Ureter (tissue), 1 donor: ENCODE measurements at regions not wholly inside any gene's neighbourhood (a gene's known extent, or its start where the extent isn't known, plus 50 kb on each side); places are given as distances from the start of the nearest gene placed in this dataset.
"Not testable (repeated sequence)": the region's sequence is repeated elsewhere in the genome, so short reads cannot be mapped to it uniquely, and the experiment has no call there.

ENCODE experiments used
- DNase-seq: peaks from one replicate; pipeline ENCODE4 v3.0.0-alpha.2; 2020; ENCODE audit warnings: low spot score
- donor health status: DM: yes; HTN: yes; CAD: no.

DNA sequence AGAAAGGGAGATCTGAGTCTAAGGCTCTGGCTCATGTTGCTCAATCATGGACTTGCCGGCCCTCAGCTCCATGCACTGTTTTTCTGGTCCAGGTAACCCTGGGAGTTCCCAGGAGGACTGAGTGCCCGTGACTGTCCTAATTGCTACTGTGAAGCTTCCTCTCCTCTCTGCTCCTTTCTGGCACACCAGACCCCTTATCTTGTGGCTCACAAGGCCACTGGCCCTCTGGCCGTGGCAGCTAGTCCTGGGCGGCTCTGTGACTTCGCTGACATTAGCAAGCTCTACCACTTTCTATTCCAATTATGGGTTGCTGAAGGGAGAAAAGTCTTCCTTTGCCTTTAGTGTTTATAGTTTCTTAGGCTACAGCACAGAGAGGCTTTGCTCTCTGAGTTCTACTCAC is 380.2 kb downstream of the RWDD3 start:
- DNase-seq = no peak

DNA sequence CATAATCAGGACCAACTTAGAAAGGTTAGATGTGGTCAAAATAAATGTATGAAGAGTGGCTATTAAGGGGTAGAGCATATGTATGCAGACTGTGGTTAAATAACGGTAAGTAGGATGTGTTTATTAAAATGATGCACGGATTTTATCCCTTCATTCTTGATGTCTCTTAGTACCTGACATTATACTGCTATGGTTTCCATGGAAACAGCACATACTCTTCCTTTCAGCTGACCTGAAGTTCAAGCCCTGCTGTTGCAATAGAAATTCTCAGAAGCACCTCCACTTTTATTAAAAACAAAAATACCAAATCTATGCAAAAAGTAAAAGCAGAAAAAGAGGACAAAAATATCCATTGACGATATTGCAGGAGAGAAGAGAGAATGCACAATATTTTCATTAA is 381.4 kb downstream of the RWDD3 start:
- no peak for DNase-seq

DNA sequence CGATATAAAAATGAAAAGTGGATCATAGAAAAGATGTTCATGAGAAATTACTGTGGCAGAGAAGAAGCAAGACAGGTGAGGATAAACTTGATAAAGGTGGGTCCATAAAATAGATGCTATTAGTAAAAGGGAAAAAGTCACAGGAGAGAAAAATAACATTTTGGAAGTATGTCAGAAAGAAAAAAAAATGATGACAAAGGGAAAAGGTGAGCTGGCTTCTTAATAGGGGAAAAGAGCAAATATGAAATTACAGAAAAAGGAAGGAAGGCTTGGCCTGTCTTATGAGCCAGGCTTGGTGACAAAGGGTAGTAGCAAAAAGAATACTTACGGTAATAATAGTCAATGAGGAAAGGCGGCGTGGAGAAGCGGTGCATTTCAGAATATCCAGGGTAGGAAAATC is 386.1 kb downstream of the RWDD3 start:
- no peak for DNase-seq

DNA sequence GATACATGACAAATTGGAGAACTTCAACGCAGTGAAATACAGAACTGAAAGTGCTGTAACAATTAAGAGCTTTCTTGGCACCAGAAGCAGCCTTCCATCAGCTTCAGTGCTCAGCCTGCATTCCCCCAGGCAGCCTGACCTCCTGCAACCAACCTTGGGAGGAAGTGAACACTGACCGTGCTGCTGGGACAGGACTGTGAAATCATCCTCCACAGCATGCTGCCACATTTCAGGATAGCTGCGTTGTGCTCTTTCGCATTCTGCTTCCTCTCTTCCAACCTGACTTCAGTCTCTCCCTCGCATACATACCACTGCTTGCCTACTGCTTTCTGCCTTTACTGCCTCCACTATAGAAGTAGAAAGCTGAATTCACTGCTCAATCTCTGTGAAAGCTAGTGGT is 388.6 kb downstream of the RWDD3 start:
- no peak for DNase-seq

DNA sequence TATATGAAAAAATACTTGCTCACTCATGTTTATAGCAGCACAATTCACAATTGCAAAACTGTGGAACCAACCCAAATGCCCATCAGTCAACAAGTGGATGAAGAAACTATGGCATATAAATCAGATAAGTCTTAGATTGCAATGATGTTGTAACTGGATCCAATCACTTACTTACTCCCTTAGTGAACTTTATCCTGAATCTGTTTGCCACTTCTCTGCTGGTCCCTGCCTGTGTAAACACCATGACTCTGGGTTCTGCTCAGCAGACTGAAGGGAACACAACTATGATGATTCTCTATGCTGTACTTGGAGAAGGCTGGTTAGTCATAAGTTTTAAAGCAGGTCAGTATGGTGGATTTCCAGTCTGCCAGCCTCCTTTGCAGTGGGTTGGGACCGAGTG is 391.2 kb downstream of the RWDD3 start:
- DNase-seq = no peak

DNA sequence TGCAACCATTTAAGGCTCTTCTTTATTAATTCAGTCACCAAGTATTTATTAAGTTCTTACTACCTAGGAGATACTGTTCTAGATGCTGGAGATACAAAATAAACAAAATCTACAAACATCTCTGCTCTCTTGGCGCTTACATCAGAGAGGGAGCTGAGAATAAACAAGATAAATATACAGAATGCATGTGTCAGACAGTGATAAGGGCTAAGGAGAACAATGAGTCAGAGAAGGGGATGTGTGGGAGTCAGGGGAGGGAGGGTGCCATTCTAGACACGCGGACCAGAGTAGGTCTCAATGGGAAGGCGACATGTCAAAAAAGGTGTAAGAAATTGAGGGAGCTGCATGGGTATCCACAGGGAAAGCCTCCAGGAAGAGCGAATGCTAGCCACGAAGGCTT is 393.2 kb downstream of the RWDD3 start:
- no peak for DNase-seq

DNA sequence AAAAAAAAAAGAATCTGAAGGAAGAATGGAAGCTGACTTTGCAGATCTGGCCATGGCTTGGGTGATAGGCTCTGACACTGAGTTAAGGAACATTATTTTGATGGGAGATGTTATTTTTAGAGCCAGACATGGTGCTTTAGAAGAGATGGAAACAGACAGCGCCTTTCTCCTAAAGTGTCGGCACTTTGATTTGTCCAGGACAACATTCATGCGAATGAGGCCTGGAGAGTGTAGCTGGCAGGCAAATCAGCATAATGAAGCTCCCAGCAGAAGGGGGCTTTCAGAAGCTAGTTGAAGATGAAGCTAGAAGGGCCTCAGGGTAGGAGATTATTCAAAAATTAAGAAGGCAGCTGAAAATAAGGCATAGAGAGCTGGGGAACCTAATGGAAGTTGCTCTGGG is 397.7 kb downstream of the RWDD3 start:
- no peak for DNase-seq

DNA sequence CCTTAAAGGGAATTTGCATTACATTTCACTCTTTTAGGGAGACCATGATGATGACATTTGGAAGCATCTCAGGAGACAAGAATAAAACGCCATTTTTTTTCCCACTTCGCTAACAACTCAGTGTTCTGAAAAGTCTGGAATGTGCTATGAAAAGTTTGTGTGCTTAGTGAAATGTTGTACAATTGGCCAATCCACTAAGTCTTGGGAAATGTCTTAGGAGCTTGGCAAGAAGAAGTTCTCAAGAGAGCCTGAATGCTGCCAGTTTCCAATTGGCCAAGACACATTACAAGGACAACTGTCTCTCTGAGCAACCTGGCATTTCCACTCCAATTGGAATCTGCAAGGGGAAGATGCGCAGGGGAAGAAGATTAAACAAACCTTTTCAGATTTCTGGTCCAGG is 401.8 kb downstream of the RWDD3 start:
- no peak for DNase-seq

DNA sequence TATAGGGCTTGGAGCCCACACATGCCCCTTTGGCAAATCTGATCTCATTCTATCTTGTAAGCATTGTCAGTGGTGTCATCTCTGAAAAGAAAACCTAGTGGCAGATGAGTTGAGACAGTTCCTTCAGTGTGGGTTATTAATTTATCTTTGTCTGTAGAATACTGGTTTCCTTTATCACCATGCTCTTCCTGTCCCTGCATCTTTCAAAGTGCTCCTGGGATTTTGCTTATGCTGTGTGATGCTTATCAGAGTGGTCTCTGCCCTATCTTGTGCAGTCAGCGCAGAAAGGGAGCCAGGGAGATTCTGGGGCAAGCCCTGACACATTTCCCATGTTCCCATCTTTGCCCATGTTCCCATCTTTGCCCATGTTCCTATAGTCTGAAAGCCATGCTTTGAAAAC is 402.9 kb downstream of the RWDD3 start:
- DNase-seq = no peak

DNA sequence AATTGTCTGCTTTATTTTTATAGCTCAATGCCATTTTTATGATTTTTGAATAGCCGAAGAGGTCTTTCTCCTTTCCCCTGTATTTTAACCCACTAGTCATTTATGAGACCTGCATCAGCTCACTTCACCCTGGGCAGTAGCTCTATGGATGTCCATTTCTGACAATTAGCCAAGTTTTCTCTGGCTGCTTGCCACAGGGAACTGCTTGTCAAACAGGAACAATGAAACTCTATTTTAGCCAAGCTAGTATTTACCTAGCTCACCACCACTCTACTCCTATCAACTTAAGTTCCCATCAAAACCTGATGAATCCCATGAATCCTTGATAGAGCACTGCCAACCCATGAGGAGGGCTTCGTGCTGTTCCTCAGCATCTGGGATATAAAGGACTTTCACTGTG is 406.7 kb downstream of the RWDD3 start:
- DNase-seq = no peak

DNA sequence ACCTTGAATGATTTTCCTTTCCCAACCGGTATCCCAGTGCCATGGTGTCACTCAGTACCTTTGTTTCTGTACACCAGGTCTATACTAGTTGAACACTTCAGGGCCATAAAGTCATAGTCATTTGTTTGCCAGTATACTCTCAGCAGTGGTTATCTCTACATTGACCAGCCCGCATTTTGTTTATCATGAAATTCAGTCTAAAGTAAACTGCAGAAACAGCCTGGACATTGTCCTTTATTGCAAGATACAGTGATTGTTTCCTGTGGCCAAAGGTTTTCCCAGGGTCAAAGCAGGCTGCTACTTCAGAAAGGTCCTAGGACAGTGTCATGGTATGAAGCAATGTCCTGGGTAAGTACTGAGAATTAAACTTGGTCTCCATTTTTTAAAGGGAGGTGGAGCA is 407.4 kb downstream of the RWDD3 start:
- no peak for DNase-seq

DNA sequence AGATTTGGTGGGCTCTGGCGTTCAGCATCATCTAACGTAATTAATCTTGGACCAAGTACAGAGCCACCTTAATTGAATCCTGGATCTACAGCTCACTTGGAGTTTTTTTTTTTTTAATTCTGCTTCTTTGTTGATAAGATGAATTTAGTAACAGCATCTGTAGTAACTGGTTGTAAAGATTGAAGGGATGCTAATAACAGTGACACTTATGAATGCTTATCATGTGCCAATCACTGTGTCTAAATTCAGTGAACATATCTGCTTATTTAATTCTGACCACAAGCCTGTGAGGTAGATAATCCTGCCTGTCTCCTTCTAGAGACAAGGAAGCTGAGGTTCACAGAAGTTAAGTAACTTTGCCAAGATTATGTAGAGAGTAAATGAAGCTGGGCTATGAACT is 408.0 kb downstream of the RWDD3 start:
- DNase-seq = no peak

DNA sequence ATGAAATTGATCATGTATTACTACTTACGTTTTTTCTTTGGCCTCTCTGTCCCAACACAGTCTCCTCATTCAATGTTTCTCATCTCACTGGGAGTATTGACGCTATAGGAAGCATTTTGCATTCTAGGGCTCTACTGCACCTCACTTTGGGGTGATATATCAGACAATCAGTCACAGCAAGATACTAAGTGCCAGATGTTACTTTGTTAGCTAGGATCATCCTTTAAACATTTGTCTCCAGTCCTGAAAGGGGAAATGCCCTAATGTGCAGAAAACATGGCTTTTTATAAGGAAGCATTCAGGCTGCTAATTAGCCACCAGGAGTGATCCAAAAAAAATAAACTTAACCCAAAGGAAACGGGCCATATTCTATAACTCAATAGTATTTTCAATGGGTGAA is 409.1 kb downstream of the RWDD3 start:
- no peak for DNase-seq

DNA sequence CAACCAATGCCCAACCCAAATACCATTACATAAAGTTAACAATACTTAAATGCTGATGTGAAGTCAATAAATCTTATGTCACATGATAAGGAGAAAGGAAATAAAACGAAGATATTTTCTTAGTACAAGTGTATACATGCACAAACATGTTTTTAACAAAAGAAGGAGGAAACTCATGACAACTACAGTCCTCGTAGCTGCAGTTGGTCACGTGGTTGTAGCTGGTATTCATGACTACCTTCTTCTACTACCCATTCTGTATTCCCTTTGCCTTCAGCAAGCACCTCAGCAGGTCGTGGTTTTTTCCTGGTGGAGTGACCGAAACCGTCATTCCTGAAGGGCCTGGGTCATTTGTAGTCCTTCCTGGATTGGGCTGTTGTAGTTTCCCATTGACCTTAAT is 411.1 kb downstream of the RWDD3 start:
- DNase-seq = not testable (repeated sequence)

DNA sequence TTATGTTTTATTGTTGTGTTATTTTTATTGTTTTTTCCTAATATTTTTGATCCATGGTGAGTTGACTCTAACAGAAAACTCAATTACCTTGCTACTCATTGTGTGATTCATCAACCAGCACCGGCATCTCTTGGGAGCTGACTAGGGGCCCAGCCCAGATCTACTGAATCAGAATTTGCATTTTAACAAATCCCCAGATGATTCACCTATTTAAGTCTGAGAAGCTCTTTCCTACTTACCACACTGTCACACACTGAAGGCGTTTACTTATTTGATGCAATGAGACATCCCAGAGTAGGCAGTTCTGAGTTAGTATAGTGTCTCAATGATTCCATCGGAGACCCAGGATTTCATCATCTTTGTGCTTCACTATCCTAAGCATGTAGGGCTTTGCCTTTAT is 416.6 kb downstream of the RWDD3 start:
- no peak for DNase-seq

DNA sequence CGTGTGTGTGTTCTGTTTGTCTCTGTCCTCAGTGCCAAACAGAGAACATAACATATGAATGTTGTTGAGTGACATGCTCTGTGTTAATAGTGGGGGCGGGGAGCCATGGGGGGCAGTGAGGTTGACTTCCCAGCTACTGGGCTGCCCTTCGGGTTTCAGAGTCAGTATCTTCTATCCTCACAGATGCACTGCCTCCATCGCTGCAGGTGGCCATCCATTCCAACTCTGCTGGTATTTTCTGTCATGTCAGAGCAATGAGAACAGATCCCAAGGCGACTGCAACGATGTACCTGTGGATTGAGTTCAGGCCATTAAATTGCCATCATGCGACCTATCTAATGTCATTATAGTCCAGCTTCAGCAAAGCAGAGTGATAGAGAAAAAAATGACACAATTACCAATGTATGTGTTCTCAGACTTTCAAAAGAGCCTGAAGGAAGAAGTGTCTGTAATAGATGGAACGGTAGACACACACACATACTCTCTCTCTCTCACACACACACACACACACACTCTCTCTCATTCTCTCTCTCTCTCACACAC is 418.5 kb downstream of the RWDD3 start:
- no peak for DNase-seq

DNA sequence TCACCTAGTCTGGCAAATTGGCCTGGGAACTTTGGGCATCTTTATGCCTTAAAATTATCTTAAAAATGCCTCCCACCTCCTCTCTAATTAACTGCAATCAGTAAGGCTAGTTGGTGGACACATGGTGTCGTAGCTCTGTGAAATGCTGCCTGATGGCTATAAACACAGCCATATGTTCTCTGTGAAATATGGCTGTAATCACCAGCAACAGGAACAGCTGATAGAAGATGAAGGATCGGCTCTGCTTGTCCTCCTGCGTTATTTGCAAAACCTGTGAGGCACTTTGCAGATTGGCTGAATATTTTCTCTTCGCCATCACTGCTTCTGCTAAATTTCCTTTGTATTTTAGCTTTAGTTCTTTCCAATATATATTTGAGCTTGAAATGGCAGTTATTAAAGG is 419.6 kb downstream of the RWDD3 start:
- DNase-seq = no peak

DNA sequence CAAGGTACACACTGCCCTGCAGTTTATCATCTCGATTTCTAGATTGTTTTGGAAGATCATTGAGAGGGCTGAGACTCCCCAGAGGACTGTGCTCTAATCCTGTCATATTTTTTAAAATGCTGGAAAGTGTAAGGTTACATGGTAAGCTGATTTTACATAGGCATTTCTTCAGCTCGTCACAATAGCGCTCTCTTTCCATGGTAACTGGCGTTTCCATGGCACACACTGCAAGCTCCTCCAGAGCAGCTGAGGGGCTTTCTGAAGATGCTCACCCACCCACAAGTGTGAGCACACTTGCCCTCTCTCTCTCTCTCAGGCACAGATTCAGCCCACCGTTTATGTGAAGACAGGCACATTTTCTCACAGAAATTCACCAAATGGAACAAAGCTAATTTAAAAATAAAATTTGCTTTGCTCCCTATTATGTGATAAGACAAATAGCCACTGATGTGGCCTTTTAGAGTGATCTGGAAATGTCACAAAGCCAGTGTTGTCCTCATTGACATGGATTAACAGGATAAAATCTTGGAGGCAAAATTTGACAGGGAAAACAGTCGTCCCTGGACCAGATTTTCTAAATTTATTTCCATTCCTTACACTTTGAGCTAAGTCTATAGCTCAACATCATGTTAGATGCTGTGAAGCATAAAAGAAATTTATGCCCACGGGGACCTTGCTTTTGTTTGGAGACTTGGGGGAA is 421.5 kb downstream of the RWDD3 start:
- no peak for DNase-seq

DNA sequence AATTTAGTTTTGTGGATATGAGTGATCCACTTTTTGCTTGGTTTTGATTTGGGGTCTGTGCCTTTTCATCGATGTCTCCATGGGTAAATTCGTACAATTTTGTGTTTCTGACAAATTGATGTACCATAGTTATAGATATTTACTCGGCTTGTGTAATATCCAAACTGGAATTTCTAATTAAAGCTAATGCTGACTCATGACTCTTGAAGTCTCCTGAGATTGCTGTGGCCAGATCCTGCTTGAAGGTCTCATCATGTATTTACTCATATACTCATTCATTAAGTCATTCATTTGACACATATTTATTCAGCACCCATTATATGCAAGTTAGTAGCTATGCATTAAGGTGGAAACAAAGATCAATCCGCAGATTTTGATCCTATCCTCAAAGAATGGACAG is 423.2 kb downstream of the RWDD3 start:
- no peak for DNase-seq

DNA sequence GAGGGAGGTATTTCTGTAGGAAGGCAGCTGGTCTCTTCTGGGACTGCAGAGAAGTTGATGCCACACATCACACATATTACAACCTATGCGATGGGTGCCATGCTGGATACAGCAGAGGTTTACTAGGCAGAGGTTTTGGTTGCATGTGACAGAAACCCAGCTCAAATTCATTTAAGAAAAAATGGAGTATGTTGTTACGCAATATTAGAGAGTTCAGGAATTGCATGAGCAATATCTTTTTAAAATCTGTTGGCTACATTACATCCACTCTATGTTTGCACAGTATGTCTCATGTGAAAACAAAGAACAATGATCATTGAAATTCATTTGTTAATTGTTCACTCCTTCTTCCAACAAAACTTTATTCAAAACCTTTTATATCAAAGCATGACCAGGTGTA is 425.2 kb downstream of the RWDD3 start:
- no peak for DNase-seq

DNA sequence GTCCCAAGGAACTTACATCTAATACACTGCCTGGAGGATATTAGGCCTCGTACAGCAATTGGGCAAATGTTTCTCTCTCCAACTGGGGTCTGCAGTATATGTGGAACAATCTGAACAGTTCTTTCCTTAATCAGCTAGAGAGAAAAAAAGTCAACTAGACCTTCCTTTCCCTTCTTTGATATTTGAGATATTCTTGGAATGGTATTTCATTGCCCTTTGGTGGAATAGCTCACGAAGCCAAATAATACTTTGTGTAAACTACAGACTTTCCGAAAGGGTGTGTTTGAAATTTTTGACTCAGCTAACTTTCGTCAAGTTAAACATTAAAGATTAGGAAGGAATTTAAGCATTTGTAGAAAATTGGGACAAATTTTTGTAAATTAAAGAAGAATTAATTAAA is 425.6 kb downstream of the RWDD3 start:
- no peak for DNase-seq

DNA sequence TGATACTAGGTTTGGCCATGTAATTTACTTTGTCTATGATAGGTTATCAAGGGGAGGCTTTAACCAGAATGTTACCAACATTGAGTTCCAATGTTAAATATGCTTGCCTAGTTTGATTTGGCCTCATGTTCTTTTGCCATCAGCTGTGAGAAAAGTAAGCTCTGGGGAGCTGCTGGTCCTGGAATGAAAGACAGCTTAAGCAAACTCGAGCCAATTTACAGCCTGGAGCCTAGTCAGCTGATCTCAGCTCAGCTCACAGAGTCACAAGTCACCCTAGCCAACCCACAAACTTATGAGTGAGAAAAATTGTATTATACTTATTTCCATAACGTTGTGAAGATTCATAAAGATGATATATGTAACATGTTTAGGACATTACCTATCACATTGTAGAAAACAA is 426.7 kb downstream of the RWDD3 start:
- DNase-seq = no peak

DNA sequence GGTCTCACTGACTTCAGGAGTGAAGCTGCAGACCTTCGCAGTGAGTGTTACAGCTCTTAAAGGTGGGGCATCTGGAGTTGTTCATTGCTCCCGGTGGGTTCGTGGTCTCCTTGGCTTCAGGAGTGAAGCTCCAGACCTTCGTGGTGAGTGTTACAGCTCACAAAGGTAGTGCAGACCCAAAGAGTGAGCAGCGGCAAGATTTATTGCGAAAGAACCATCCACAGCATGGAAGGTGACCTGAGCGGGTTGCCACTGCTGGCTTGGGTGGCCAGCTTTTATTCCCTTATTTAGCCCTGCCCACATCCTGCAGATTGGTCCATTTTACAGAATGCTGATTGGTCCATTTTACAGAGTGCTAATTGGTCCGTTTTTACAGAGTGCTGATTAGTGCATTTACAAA is 429.5 kb downstream of the RWDD3 start:
- not testable (repeated sequence) for DNase-seq

DNA sequence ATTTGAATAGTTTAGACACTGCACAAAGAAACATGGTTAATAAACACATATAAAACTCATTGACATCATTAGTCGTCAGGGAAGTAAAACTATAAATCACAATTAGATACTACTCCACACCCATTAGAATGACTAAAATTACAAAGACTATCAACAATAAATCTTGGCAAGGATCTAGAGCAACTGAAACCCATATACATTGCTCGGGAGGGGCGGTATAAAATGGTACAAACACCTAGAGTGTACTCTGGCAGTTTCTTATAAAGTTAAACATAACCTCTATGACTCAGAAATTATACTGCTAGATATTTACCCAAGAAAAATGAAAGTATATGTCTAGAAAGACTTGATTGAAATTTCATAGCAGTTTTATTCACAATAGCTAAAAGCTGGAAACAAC is 434.2 kb downstream of the RWDD3 start:
- DNase-seq = no peak
